Psoas muscle (tissue), 7 donors: ENCODE measurements at regions not wholly inside any gene's neighbourhood (a gene's known extent, or its start where the extent isn't known, plus 50 kb on each side); places are given as distances from the start of the nearest gene placed in this dataset.
A peak's percentile ranks its signal among the peaks of the same experiment; 100 is the strongest.

Experiments
- ATAC-seq, 4 donors: fragments of 200-7000 bp; cut with Tn5 transposase; one replicate each; pipeline ENCODE4 v1.9.1; 2020; ENCODE audit warnings: moderate library complexity in 3 of 4, mild to moderate bottlenecking in 2 of 4
- DNase-seq, 2 donors: peaks; one replicate each; pipeline ENCODE4 v3.0.0-alpha.2; 2020
- H3K27ac ChIP-seq: fragments of 200-600 bp; one replicate; pipeline ENCODE4 v1.8.0; 2022
- H3K27me3 ChIP-seq, 3 donors: fragments of 200-600 bp in 1 of 3; one replicate each; pipeline versions ENCODE4 v1.6.1 to v1.8.0; 2013 to 2022; ENCODE audit warnings: low read length in 2 of 3, mild to moderate bottlenecking in 2 of 3, moderate library complexity in 1 of 3; ENCODE audit not compliant: insufficient read depth in 3 of 3
- H3K36me3 ChIP-seq, 2 donors: fragments of 200-600 bp in 1 of 2; one replicate each; pipeline versions ENCODE4 v1.6.1 to v1.8.0; 2013 to 2022; ENCODE audit warnings: low read depth in 1 of 2, mild to moderate bottlenecking in 1 of 2, moderate library complexity in 1 of 2; ENCODE audit not compliant: insufficient read depth in 1 of 2
- H3K4me1 ChIP-seq: fragments of 200-600 bp; one replicate; pipeline ENCODE4 v1.8.0; 2022
- H3K4me3 ChIP-seq: fragments of 200-600 bp; one replicate; pipeline ENCODE4 v1.8.0; 2022; ENCODE audit warnings: mild to moderate bottlenecking
- H3K9me3 ChIP-seq: fragments of 200-600 bp; one replicate; pipeline ENCODE4 v1.8.0; 2022
- CTCF ChIP-seq: fragments of 200-600 bp; IDR thresholded peaks from one replicate; pipeline ENCODE4 v1.8.0; 2022; ENCODE audit warnings: antibody characterized with exemption
- WGBS, 3 donors: extraction: QIAGEN DNeasy Blood & Tissue Kit; methylation state at CpG; one replicate each; pipeline versions ENCODE4 v1.1.6 to v1.1.7; 2013; 5-methylcytosine and 5-hydroxymethylcytosine counted together
- intact Hi-C, 2 donors: fragments of 100-400 bp; cut with DNase I; formaldehyde crosslinking; loops; one replicate each; pipeline versions ENCODE4 v1.11.0 to v1.14.2; 2022
- donor health status: healthy with polysubstance abuse.
- donor health status: DM: no; HTN: no; CAD: no; lungs with moderate emphysema.
- donor health status: Bipolar disorder and iron deficiency.
- donor health status: healthy.
- donor health status: DM: yes; HTN: yes; CAD: no.
- donor health status: DM: no; HTN: no; CAD: no.
- donor health status: DM: yes; HTN: yes; CAD: no.

- no peak for TF ChIP-seq CTCF
- intact Hi-C loops: no loop called here
- WGBS, 3 donors: 80 to 86% (median 83%) methylated on average over 4 of the region's 4 CpGs
- no peak overlapping the region for H3K27ac ChIP-seq
- peaks cover 0 to 16% (median 6%) of the 10 kb centered on the region in 3 donors for H3K27me3 ChIP-seq
- ATAC-seq: no peak
- no peaks in the 10 kb centered on the region for H3K4me1 ChIP-seq
- DNase-seq: no peak
- no peaks in the 10 kb centered on the region for H3K36me3 ChIP-seq
- no peaks in the 10 kb centered on the region for H3K9me3 ChIP-seq
- no peak overlapping the region for H3K4me3 ChIP-seq
Observed at GRCh38 chr2:67857836-67858235, 205.0 kb downstream of the C1D start.

GRCh38 chr2:67858886-67859285 lies 203.9 kb downstream of the C1D start:
- ATAC-seq (no peak), DNase-seq (no peak)
- H3K36me3 ChIP-seq: no peaks in the 10 kb centered on the region
- H3K27me3 ChIP-seq: peaks cover 2 to 16% (median 6%) of the 10 kb centered on the region in 3 donors
- no peaks in the 10 kb centered on the region for H3K9me3 ChIP-seq
- H3K4me1 ChIP-seq: no peaks in the 10 kb centered on the region
- TF ChIP-seq CTCF: no peak
- intact Hi-C loops: no loop called here
- WGBS, 3 donors: 82 to 88% (median 85%) methylated on average over 3 of the region's 3 CpGs
- no peak overlapping the region for H3K27ac ChIP-seq
- H3K4me3 ChIP-seq: no peak overlapping the region

DNA sequence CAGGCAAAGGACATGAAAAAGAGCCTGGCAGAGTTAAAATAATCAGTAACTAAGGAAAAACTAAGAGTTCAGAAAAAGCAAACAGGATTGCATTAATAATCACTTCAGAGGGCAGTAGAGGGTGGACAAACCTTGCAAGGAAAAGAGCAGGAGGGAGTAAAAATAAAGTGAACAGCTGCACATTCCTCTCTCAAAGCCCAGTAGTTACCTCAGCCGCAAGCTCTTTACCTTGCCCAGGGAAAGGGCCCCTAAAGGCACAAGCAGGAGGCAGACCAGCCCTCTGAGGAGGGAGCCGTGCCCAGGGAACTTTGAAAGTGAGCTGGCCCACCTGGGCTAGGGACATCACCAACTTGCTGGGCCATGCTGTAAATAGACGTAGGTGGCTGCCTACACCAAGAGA lies 196.9 kb downstream of the C1D start:
- Histone ChIP-seq H3K36me3 (no peaks in the 10 kb centered on the region), H3K27me3 (peaks cover 2 to 6% (median 5%) of the 10 kb centered on the region in 3 donors), H3K27ac (no peak overlapping the region), H3K9me3 (no peaks in the 10 kb centered on the region), H3K4me1 (no peaks in the 10 kb centered on the region), H3K4me3 (no peak overlapping the region)
- intact Hi-C loops: no loop called here
- no peak for ATAC-seq
- no peak for DNase-seq
- WGBS, 3 donors: 27 to 41% (median 37%) methylated on average over 3 of the region's 3 CpGs
- no peak for TF ChIP-seq CTCF

DNA sequence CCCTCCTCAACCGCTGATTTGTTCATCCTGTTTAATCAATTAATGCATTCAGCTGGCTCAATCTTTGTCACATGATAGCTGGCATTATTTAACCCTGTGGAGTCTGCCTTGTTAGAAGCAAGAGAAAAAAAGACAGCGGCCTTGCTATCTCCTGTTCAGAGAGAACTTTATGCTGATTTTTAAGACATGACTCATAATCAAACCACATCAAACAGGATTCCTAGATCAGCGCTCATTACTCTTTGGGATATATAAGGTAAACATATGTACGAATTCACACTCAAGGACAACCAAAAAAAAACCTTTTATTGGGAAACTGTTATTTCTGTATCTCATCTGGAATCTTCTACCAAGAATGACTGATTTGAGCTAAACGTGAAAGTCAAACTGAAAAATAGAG lies 195.1 kb downstream of the C1D start:
- no peaks in the 10 kb centered on the region for H3K36me3 ChIP-seq
- ATAC-seq: no peak
- 56 to 68% (median 67%) methylated on average over 5 of the region's 5 CpGs for WGBS, 3 donors
- no peaks in the 10 kb centered on the region for H3K9me3 ChIP-seq
- H3K4me3 ChIP-seq: no peak overlapping the region
- peaks cover 0 to 5% (median 2%) of the 10 kb centered on the region in 3 donors for H3K27me3 ChIP-seq
- H3K27ac ChIP-seq: no peak overlapping the region
- no peak for DNase-seq
- TF ChIP-seq CTCF: no peak
- H3K4me1 ChIP-seq: no peaks in the 10 kb centered on the region
- intact Hi-C loops: no loop called here

- DNase-seq (no peak), ATAC-seq (peak in 2 of 4 donors; percentile 24 to 37)
- peak overlapping the region; percentile 1 for H3K27ac ChIP-seq
- no peaks in the 10 kb centered on the region for H3K4me1 ChIP-seq
- intact Hi-C loops: no loop called here
- H3K27me3 ChIP-seq: peaks cover 0 to 5% (median 0%) of the 10 kb centered on the region in 3 donors
- H3K9me3 ChIP-seq: no peaks in the 10 kb centered on the region
- WGBS, 3 donors: 24 to 42% (median 29%) methylated on average over 13 of the region's 13 CpGs
- no peaks in the 10 kb centered on the region for H3K36me3 ChIP-seq
- TF ChIP-seq CTCF: no peak
- no peak overlapping the region for H3K4me3 ChIP-seq
Observed at GRCh38 chr2:67871686-67872412, 191.0 kb downstream of the C1D start.
